CD4-positive, alpha-beta T cell treated with Interleukin-12 subunit alpha and Interleukin-12 subunit beta, for 1 hour (primary cell): ENCODE measurements at regions not wholly inside any gene's neighbourhood (a gene's known extent, or its start where the extent isn't known, plus 50 kb on each side); places are given as distances from the start of the nearest gene placed in this dataset.

Experiments
- DNase-seq: peaks from one replicate; pipeline ENCODE4 v3.0.0-alpha.2; 2020

- DNase-seq, result no peak
These were observed 108.7 kb upstream of the GLI3 start for GRCh38 chr7:42345478-42346299.

GRCh38 chr7:42344198-42344755, 107.3 kb upstream of the GLI3 start:
- DNase-seq, result no peak

- no peak for DNase-seq
These were observed 105.4 kb upstream of the GLI3 start for GRCh38 chr7:42342381-42342780.

- no peak for DNase-seq
These were observed 103.4 kb upstream of the GLI3 start for GRCh38 chr7:42340436-42340835.

GRCh38 chr7:42338916-42339540, 102.0 kb upstream of the GLI3 start:
- DNase-seq, result no peak

GRCh38 chr7:42338231-42338915, 101.4 kb upstream of the GLI3 start:
- no peak for DNase-seq

- no peak for DNase-seq
These were observed 100.4 kb upstream of the GLI3 start for GRCh38 chr7:42337225-42337905.

- DNase-seq, result no peak
These were observed 95.7 kb upstream of the GLI3 start for GRCh38 chr7:42332605-42333222.

- no peak for DNase-seq
These were observed 82.6 kb upstream of the GLI3 start for GRCh38 chr7:42319631-42320030.

- DNase-seq, result no peak
These were observed 78.6 kb upstream of the GLI3 start for GRCh38 chr7:42315631-42316030.

GRCh38 chr7:42315103-42315502, 78.1 kb upstream of the GLI3 start:
- DNase-seq, result no peak

GRCh38 chr7:42314696-42315095, 77.7 kb upstream of the GLI3 start:
- DNase-seq, result no peak

- no peak for DNase-seq
These were observed 74.2 kb upstream of the GLI3 start for GRCh38 chr7:42311195-42311594.

- no peak for DNase-seq
These were observed 56.0 kb upstream of the GLI3 start for GRCh38 chr7:42292991-42293521.

- no peak for DNase-seq
These were observed 52.5 kb upstream of the GLI3 start for GRCh38 chr7:42289473-42289872.
